PC-9 (cell line): ENCODE measurements at regions not wholly inside any gene's neighbourhood (a gene's known extent, or its start where the extent isn't known, plus 50 kb on each side); places are given as distances from the start of the nearest gene placed in this dataset.
"Not testable (repeated sequence)": the region's sequence is repeated elsewhere in the genome, so short reads cannot be mapped to it uniquely, and the experiment has no call there.

ENCODE experiments used
- CTCF ChIP-seq: fragments of 200-600 bp; sonication (generic); conservative IDR thresholded peaks from 2 replicates; pipeline ENCODE4 v1.6.1; 2017; ENCODE audit warnings: mixed run types, antibody characterized with exemption, mild to moderate bottlenecking, moderate library complexity
- EZH2 ChIP-seq: fragments of 200-600 bp; sonication (generic); IDR thresholded peaks from 2 replicates; pipeline ENCODE4 v1.8.0; 2017; ENCODE audit warnings: antibody characterized with exemption, low read depth

DNA sequence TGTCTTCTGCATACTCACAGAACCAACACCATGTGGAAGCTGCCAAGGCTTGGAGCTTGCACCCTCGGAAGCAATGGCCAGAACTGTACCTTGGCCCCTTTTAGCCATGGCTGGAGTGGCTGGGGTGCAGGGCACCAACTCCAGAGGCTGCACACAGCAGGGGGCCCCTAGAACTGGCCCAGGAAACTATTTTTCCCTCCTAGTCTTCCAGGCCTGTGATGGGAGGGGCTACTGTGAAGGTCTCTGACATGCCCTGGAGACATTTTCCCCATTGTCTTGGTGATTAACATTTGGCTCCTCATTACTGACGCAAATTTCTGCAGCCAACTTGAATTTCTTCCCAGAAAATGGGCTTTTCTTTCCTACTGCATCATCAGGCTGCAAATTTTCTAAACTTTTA lies 248.6 kb upstream of the RHOBTB1 start:
- not testable (repeated sequence) for TF ChIP-seq EZH2, CTCF
